Lower leg skin (tissue), 4 donors: ENCODE measurements at regions not wholly inside any gene's neighbourhood (a gene's known extent, or its start where the extent isn't known, plus 50 kb on each side); places are given as distances from the start of the nearest gene placed in this dataset.
A peak's percentile ranks its signal among the peaks of the same experiment; 100 is the strongest.

Experiments
- DNase-seq, 2 donors: peaks; one replicate each; pipeline ENCODE4 v3.0.0-alpha.2; 2019; ENCODE audit warnings: low spot score in 2 of 2
- H3K4me3 ChIP-seq: fragments of 200-600 bp; sonication (generic); 2 replicates; pipeline ENCODE4 v1.5.1; 2017; ENCODE audit warnings: mild to moderate bottlenecking, low read depth; ENCODE audit not compliant: poor library complexity, severe bottlenecking
- POLR2A ChIP-seq, 2 donors: fragments of 450-650 bp; IDR thresholded peaks; one replicate each; pipeline ENCODE4 v1.6.1; 2016 to 2017; ENCODE audit warnings: antibody characterized with exemption in 2 of 2, mild to moderate bottlenecking in 1 of 2, moderate library complexity in 1 of 2
- WGBS, 2 donors: methylation state at CpG; one replicate each; pipeline ENCODE4 v1.1.5; 2018; 5-methylcytosine and 5-hydroxymethylcytosine counted together
- intact Hi-C: fragments of 100-400 bp; cut with DNase I; formaldehyde crosslinking; loops from one replicate; pipeline ENCODE4 v1.15.0; 2023; ENCODE audit warnings: low total_unique reads
- TF ChIP-seq, protein P1 (sequence below), 3 donors: fragments of 450-650 bp; IDR thresholded peaks; one replicate each; pipeline ENCODE4 v1.5.1; 2016; ENCODE audit warnings: antibody characterized with exemption in 3 of 3, mild to moderate bottlenecking in 3 of 3, moderate library complexity in 2 of 3

DNA sequence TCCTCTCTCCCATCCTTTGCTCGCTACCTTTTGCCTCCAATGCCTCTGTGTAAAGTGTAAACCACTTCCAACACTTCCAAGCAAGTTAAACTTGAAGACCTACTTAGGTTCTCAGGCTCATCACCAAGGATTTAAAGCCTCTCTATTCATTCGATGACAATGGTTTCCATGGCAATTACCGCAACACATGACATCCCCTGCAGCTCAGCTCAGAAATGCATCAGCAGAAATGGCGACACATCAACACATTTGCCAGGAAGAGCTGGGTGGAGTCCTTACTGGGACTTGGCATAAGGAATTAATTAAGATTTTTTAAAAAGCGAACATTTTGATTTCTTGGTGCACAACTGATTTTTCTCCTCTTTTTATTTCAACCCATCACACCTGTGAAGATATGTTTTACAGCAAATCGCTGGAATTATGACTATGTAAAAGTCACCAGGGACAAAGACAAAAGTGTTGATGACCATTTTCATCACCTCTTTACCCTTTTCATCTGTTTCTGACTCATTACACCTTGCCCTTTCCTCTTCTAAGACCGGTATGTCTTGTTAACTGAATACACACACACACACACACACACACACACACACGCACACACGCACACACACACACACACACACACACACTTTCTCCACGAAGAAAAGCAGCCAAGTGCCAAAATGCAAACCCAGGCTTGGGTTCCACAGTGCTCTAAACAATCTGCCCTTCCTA is 453.4 kb upstream of the CELF2 start:
- TF ChIP-seq POLR2A (IDR thresholded peaks at IDR 0.05) = no peak
- TF ChIP-seq, protein P1, sequence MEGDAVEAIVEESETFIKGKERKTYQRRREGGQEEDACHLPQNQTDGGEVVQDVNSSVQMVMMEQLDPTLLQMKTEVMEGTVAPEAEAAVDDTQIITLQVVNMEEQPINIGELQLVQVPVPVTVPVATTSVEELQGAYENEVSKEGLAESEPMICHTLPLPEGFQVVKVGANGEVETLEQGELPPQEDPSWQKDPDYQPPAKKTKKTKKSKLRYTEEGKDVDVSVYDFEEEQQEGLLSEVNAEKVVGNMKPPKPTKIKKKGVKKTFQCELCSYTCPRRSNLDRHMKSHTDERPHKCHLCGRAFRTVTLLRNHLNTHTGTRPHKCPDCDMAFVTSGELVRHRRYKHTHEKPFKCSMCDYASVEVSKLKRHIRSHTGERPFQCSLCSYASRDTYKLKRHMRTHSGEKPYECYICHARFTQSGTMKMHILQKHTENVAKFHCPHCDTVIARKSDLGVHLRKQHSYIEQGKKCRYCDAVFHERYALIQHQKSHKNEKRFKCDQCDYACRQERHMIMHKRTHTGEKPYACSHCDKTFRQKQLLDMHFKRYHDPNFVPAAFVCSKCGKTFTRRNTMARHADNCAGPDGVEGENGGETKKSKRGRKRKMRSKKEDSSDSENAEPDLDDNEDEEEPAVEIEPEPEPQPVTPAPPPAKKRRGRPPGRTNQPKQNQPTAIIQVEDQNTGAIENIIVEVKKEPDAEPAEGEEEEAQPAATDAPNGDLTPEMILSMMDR (IDR thresholded peaks at IDR 0.05) = no peak
- 35 to 39% methylated on average over 10 of the region's 10 CpGs for WGBS, 2 donors
- intact Hi-C loops = no loop called here
- DNase-seq = peak; percentile 70 to 87
- no peak overlapping the region for H3K4me3 ChIP-seq

DNA sequence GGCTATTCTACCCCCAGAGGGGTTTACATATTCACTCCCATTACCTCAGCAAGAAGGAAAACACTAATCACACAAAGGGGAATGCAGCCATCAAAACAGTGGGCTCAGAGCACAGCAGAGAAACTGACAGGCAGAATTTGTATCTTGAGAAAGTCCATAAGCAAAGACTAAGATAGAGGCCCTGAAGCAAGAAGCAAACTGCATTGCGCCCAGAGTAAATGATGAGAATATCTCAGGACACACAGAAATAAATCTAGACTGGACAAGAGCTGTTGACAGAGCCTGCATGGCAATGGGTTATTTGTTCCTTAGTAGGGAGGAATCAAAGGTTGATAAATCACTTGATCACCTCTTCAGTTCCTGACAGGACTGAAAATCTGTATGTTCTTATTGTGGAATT is 440.7 kb upstream of the CELF2 start:
- 92 to 97% methylated on average over 1 of the region's 1 CpG for WGBS, 2 donors
- intact Hi-C loops = no loop called here
- no peak for TF ChIP-seq POLR2A (IDR thresholded peaks at IDR 0.05)
- TF ChIP-seq, protein P1 (IDR thresholded peaks at IDR 0.05) = no peak
- no peak for DNase-seq
- H3K4me3 ChIP-seq = no peak overlapping the region

DNA sequence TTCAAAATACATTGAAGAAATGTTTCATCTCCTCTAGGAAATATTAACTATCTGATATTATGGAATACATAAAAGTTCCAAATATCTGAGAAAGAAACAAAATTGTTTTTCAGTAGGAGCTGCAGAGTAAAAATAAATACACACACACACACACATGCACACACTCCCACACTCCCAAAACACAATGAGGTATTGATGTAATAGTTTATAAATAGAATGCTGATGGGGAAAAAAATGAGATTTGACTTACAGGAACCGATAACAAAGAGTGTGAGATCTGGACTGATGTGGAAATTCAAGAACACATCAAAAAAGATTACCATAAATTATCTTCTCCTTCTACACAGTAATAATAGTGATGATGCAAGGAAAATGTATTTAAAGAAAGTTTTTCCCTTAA is 438.0 kb upstream of the CELF2 start:
- DNase-seq = no peak
- WGBS, 2 donors = 41 to 57% methylated on average over 1 of the region's 1 CpG
- no peak for TF ChIP-seq POLR2A (IDR thresholded peaks at IDR 0.05)
- no peak overlapping the region for H3K4me3 ChIP-seq
- intact Hi-C loops = no loop called here

DNA sequence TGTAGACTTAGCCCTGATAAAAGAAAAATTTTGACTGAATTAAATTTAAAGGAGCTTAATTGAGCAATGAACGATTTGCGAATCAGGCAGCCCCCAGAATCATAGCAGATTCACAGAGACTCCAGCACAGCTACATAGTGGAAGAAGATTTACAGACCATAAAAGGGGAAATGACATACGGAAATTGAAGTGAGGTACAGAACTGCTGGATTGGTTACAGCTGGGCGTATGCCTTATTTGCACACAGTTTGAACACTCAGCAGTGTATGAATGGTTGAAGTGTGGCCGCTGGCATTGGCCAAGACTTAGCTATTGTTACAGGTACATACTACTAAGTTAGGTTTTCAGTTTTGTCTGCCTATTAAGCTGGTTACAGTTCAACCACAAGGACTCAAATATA is 433.5 kb upstream of the CELF2 start:
- no peak for TF ChIP-seq POLR2A (IDR thresholded peaks at IDR 0.05)
- TF ChIP-seq, protein P1 (IDR thresholded peaks at IDR 0.05) = no peak
- WGBS, 2 donors = 65 to 74% methylated on average over 5 of the region's 5 CpGs
- no peak overlapping the region for H3K4me3 ChIP-seq
- DNase-seq = no peak
- intact Hi-C loops = no loop called here

DNA sequence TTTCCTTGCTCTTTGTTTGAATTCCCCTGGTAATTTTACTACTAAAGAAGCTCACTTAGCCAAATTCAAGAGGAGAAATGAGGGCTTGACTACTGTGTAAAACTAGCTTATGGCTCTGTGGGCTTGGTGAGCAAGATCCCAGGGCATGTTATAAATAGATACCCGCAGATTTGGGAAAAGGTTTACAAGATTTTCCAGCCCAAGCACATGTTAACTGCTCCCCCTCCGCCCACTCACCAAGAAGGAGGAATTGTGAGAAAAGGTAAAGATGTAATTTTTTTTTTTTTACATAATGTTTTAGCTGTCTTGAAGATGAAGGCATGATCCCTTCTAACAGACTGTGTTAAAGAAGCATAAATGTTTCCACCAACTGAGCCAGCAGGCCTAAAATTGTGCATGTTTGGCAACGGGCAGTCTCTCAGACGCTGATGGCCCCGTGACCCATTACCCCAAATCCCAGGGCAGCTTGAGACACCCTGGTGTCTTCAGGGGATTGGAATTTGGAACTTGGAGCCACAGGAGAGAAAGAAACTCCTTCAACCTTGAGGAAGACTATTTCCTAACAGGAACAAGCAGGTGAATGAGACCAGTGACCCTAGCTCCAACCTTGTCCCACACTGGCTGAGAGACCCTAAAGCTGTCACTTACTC is 429.8 kb upstream of the CELF2 start:
- 88 to 94% methylated on average over 5 of the region's 5 CpGs for WGBS, 2 donors
- TF ChIP-seq, protein P1 (IDR thresholded peaks at IDR 0.05) = no peak
- no peak for TF ChIP-seq POLR2A (IDR thresholded peaks at IDR 0.05)
- no peak for DNase-seq
- no peak overlapping the region for H3K4me3 ChIP-seq
- intact Hi-C loops = no loop called here

DNA sequence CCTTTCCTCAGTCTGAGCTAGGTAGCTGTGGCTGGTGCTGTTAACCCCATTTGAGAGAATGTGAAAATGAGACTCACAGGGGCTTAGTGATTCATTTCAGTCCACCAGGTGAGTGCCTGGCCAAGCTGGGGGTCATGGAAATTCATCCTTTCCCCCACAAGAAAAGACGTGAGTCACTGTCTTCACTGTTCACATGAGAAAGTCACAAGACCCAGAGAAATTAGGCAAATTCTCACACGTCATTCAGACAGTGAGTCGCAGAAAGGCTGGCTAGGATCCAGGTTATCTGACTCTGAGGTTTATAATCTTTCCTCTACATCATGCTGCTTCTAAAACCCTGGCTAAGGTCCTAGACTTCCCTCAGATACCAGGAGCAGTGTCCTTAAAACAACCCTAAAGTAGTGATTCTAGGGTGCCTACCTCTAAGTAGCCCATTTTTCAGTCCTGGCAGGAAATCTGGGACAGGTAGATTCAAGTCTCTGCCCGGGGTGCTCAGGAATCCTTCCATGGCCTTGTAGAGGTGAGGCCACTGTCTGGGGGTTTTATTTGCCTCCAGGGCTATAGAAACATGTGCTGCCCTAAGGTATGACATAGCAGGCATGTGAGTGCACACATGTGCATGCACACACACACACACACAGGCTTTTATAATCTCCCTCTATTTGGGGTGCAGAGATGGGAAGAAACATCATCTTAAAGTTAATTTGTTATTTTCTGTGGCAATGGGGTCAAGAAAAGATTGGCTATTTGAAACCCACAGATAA is 427.9 kb upstream of the CELF2 start:
- peak in 1 of 2 donors; percentile 36 for DNase-seq
- intact Hi-C loops = no loop called here
- 28 to 29% methylated on average over 4 of the region's 4 CpGs for WGBS, 2 donors
- no peak for TF ChIP-seq POLR2A (IDR thresholded peaks at IDR 0.05)
- H3K4me3 ChIP-seq = no peak overlapping the region
